ENCODE measurements at regions not wholly inside any gene's neighbourhood (a gene's known extent, or its start where the extent isn't known, plus 50 kb on each side); places are given as distances from the start of the nearest gene placed in this dataset.
"Not testable (repeated sequence)": the region's sequence is repeated elsewhere in the genome, so short reads cannot be mapped to it uniquely, and the experiment has no call there.

GRCh38 chr12:58647495-58647894 is 272.8 kb downstream of the LRIG3 start:
- DNase-seq (ENCODE audit: low read depth), result no peak

- DNase-seq (ENCODE audit: low read depth), result peak; percentile 41
Observed at GRCh38 chr12:58648176-58648575, 272.1 kb downstream of the LRIG3 start.

GRCh38 chr12:58651850-58652249 is 268.5 kb downstream of the LRIG3 start:
- no peak for DNase-seq (ENCODE audit: low read depth)

GRCh38 chr12:58654021-58654420 is 266.3 kb downstream of the LRIG3 start:
- no peak for DNase-seq (ENCODE audit: low read depth)

GRCh38 chr12:58655375-58655774 is 264.9 kb downstream of the LRIG3 start:
- no peak for DNase-seq (ENCODE audit: low read depth)

- no peak for DNase-seq (ENCODE audit: low read depth)
Observed at GRCh38 chr12:58656254-58657009, 263.9 kb downstream of the LRIG3 start.

GRCh38 chr12:58657190-58657589 is 263.1 kb downstream of the LRIG3 start:
- DNase-seq (ENCODE audit: low read depth), result peak; percentile 61

GRCh38 chr12:58665375-58665774 is 254.9 kb downstream of the LRIG3 start:
- no peak for DNase-seq (ENCODE audit: low read depth)

GRCh38 chr12:58668233-58668632 is 252.1 kb downstream of the LRIG3 start:
- DNase-seq (ENCODE audit: low read depth), result no peak

GRCh38 chr12:58668871-58669270 is 251.4 kb downstream of the LRIG3 start:
- DNase-seq (ENCODE audit: low read depth), result peak; percentile 96

- no peak for DNase-seq (ENCODE audit: low read depth)
Observed at GRCh38 chr12:58670623-58671022, 249.7 kb downstream of the LRIG3 start.

GRCh38 chr12:58671196-58671595 is 249.1 kb downstream of the LRIG3 start:
- no peak for DNase-seq (ENCODE audit: low read depth)

GRCh38 chr12:58673021-58673420 is 247.3 kb downstream of the LRIG3 start:
- no peak for DNase-seq (ENCODE audit: low read depth)

GRCh38 chr12:58677833-58678232 is 242.5 kb downstream of the LRIG3 start:
- DNase-seq (ENCODE audit: low read depth), result not testable (repeated sequence)

GRCh38 chr12:58678753-58679152 is 241.6 kb downstream of the LRIG3 start:
- DNase-seq (ENCODE audit: low read depth), result no peak

GRCh38 chr12:58681730-58682129 is 238.6 kb downstream of the LRIG3 start:
- DNase-seq (ENCODE audit: low read depth), result no peak

- DNase-seq (ENCODE audit: low read depth), result no peak
Observed at GRCh38 chr12:58695263-58695662, 225.0 kb downstream of the LRIG3 start.

- DNase-seq (ENCODE audit: low read depth), result no peak
Observed at GRCh38 chr12:58701536-58701935, 218.8 kb downstream of the LRIG3 start.

GRCh38 chr12:58703866-58704265 is 216.4 kb downstream of the LRIG3 start:
- DNase-seq (ENCODE audit: low read depth), result peak; percentile 40

GRCh38 chr12:58704770-58705169 is 215.5 kb downstream of the LRIG3 start:
- not testable (repeated sequence) for DNase-seq (ENCODE audit: low read depth)

GRCh38 chr12:58710901-58711300 is 209.4 kb downstream of the LRIG3 start:
- no peak for DNase-seq (ENCODE audit: low read depth)

- peak; percentile 81 for DNase-seq (ENCODE audit: low read depth)
Observed at GRCh38 chr12:58711974-58712373, 208.3 kb downstream of the LRIG3 start.

GRCh38 chr12:58712976-58713375 is 207.3 kb downstream of the LRIG3 start:
- DNase-seq (ENCODE audit: low read depth), result no peak

- no peak for DNase-seq (ENCODE audit: low read depth)
Observed at GRCh38 chr12:58719161-58719560, 201.1 kb downstream of the LRIG3 start.
